ENCODE measurements at regions not wholly inside any gene's neighbourhood (a gene's known extent, or its start where the extent isn't known, plus 50 kb on each side); places are given as distances from the start of the nearest gene placed in this dataset.

DNA sequence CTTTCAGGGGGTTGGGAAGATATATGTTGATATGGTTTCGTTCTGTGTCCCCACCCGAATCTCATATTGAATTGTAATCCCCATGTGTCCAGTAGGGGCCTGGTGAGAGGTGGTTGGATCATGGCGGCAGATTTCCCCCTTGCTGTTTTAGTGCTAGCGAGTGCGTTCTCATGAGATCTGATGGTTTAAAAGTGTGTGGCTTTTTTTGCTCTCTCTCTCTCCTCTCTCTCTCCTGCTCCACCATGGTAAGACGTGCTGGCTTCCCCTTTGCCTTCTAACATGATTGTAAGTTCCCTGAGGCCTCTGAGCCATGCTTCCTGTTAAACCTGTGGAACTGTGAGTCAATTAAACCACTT lies 68.4 kb upstream of the PDZD8 start:
- Histone ChIP-seq H3K9me2 (replicated peaks; ENCODE audit: low read depth, low read length) (no peaks in the 10 kb centered on the region), H3K27me3 (ENCODE audit: insufficient read depth, low read length, poor library complexity, severe bottlenecking) (no peaks in the 10 kb centered on the region), H4K20me1 (ENCODE audit: insufficient read depth, low read length, poor library complexity, severe bottlenecking) (no peaks in the 10 kb centered on the region), H3K4me3 (ENCODE audit: low read length, poor library complexity, severe bottlenecking) (no peak overlapping the region), H3K4me1 (ENCODE audit: insufficient read depth, low read length, poor library complexity, severe bottlenecking) (no peaks in the 10 kb centered on the region), H2AFZ (ENCODE audit: low read length) (no peak overlapping the region), H3K9ac (ENCODE audit: low read depth, low read length, poor library complexity, severe bottlenecking) (no peak overlapping the region), H3K9me3 (ENCODE audit: insufficient read depth, low read depth, low read length) (peaks cover 4% of the 10 kb centered on the region; the same call in 1 of the 2 replicates), H3K4me2 (ENCODE audit: low read depth, low read length, poor library complexity, severe bottlenecking) (no peak overlapping the region), H3K79me2 (ENCODE audit: insufficient read depth, low read length) (peaks cover 12% of the 10 kb centered on the region; the same call in 1 of the 2 replicates), H3K36me3 (ENCODE audit: insufficient read depth, low read length) (no peaks in the 10 kb centered on the region), H3F3A (ENCODE audit: low read depth) (no peaks in the 10 kb centered on the region)
- TF ChIP-seq CTCF (conservative IDR thresholded peaks at IDR 0.05; ENCODE audit: low read length) (no peak), EZH2phosphoT487 (IDR thresholded peaks at IDR 0.05; ENCODE audit: borderline replicate concordance) (no peak)

DNA sequence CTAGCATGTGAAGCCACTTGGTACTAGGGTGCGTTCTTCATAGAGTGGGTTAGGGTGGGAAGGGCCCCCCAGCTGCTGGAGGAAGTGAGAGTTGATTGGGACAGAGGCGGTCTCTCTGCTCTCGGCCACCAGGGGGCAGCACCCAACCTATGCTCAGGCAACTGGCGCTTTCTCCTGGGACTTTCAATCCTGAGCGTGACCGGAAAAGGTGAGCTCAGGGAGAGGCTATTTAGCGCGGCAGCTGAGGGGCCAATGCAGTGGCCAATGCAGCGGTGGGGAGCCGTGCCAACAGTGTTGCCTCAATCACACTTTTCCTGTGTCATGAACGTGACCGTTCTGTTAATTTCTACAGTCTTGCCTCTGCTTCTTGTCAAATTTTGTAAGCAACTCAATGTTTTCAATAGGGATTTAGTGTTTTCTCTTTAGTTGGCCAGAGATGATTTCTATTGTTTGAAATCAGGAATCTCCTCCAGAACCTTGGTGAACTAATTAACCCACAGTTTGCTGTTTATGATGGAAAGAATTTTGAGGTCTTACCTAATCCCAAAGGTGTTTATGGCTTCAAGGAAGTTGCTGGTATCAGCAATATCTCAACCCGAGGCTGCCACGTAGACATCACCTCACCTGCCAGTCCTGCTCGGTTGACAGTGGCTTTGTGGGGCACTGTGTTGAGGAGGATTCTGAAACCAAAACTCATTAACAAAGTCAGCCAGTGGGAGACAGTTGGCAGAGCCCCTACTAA lies 67.9 kb upstream of the PDZD8 start:
- Histone ChIP-seq H3K9me3 (ENCODE audit: insufficient read depth, low read depth, low read length) (peaks cover 4% of the 10 kb centered on the region; the same call in 1 of the 2 replicates), H3K27me3 (ENCODE audit: insufficient read depth, low read length, poor library complexity, severe bottlenecking) (no peaks in the 10 kb centered on the region), H3K9me2 (replicated peaks; ENCODE audit: low read depth, low read length) (no peaks in the 10 kb centered on the region), H4K20me1 (ENCODE audit: insufficient read depth, low read length, poor library complexity, severe bottlenecking) (no peaks in the 10 kb centered on the region), H3K4me3 (ENCODE audit: low read length, poor library complexity, severe bottlenecking) (no peak overlapping the region), H3K4me1 (ENCODE audit: insufficient read depth, low read length, poor library complexity, severe bottlenecking) (no peaks in the 10 kb centered on the region), H3K79me2 (ENCODE audit: insufficient read depth, low read length) (peaks cover 10% of the 10 kb centered on the region; the same call in 1 of the 2 replicates), H3K4me2 (ENCODE audit: low read depth, low read length, poor library complexity, severe bottlenecking) (no peak overlapping the region), H3F3A (ENCODE audit: low read depth) (no peaks in the 10 kb centered on the region), H2AFZ (ENCODE audit: low read length) (no peak overlapping the region), H3K9ac (ENCODE audit: low read depth, low read length, poor library complexity, severe bottlenecking) (no peak overlapping the region), H3K36me3 (ENCODE audit: insufficient read depth, low read length) (no peaks in the 10 kb centered on the region)
- TF ChIP-seq CTCF (conservative IDR thresholded peaks at IDR 0.05; ENCODE audit: low read length): peak; percentile 89
- TF ChIP-seq EZH2phosphoT487 (IDR thresholded peaks at IDR 0.05; ENCODE audit: borderline replicate concordance): no peak

- TF ChIP-seq EZH2phosphoT487 (IDR thresholded peaks at IDR 0.05; ENCODE audit: borderline replicate concordance) (no peak), CTCF (conservative IDR thresholded peaks at IDR 0.05; ENCODE audit: low read length) (no peak)
- Histone ChIP-seq H3K4me2 (ENCODE audit: low read depth, low read length, poor library complexity, severe bottlenecking) (no peak overlapping the region), H3K4me3 (ENCODE audit: low read length, poor library complexity, severe bottlenecking) (no peak overlapping the region), H3K36me3 (ENCODE audit: insufficient read depth, low read length) (no peaks in the 10 kb centered on the region), H2AFZ (ENCODE audit: low read length) (no peak overlapping the region), H3F3A (ENCODE audit: low read depth) (no peaks in the 10 kb centered on the region), H3K79me2 (ENCODE audit: insufficient read depth, low read length) (peaks cover 10% of the 10 kb centered on the region; the same call in 1 of the 2 replicates), H3K9me2 (replicated peaks; ENCODE audit: low read depth, low read length) (no peaks in the 10 kb centered on the region), H3K9me3 (ENCODE audit: insufficient read depth, low read depth, low read length) (peaks cover 4% of the 10 kb centered on the region; the same call in 1 of the 2 replicates), H4K20me1 (ENCODE audit: insufficient read depth, low read length, poor library complexity, severe bottlenecking) (no peaks in the 10 kb centered on the region), H3K4me1 (ENCODE audit: insufficient read depth, low read length, poor library complexity, severe bottlenecking) (no peaks in the 10 kb centered on the region), H3K9ac (ENCODE audit: low read depth, low read length, poor library complexity, severe bottlenecking) (no peak overlapping the region), H3K27me3 (ENCODE audit: insufficient read depth, low read length, poor library complexity, severe bottlenecking) (no peaks in the 10 kb centered on the region)
Observed at GRCh38 chr10:117442521-117442920, 67.3 kb upstream of the PDZD8 start.

Data from Loucy (cell line).